WTC11 (cell line): ENCODE measurements at regions not wholly inside any gene's neighbourhood (a gene's known extent, or its start where the extent isn't known, plus 50 kb on each side); places are given as distances from the start of the nearest gene placed in this dataset.
"Not testable (repeated sequence)": the region's sequence is repeated elsewhere in the genome, so short reads cannot be mapped to it uniquely, and the experiment has no call there.

ENCODE experiments used
- ATAC-seq: fragments of 200-7000 bp; cut with Tn5 transposase; 2 replicates; pipeline ENCODE4 v1.10.0; 2021; ENCODE audit warnings: mild to moderate bottlenecking, moderate library complexity
- CTCF ChIA-PET: fragments of 300-600 bp; sonication (Branson Sonifier 250); formaldehyde crosslinking; loops from one replicate; lab custom pipeline; 2021; ENCODE audit warnings: antibody characterized with exemption; lab: Charles Lee
- POLR2A ChIA-PET: fragments of 350-600 bp; sonication (Branson Sonifier 250); formaldehyde crosslinking; loops from one replicate; lab custom pipeline; 2021; ENCODE audit warnings: antibody characterized with exemption; lab: Charles Lee
- DNase-seq: peaks from one replicate; pipeline ENCODE4 v3.0.0; 2021; ENCODE audit warnings: low spot score
- H3K27ac Mint-ChIP-seq: 2 replicates; pipeline ENCODE4 v1.8.0; 2021; ENCODE audit warnings: mixed read lengths
- H3K27me3 Mint-ChIP-seq: 2 replicates; pipeline ENCODE4 v1.8.0; 2021; ENCODE audit warnings: low read depth, mild to moderate bottlenecking, moderate library complexity, mixed read lengths
- H3K36me3 Mint-ChIP-seq: 2 replicates; pipeline ENCODE4 v1.8.0; 2021; ENCODE audit warnings: mixed read lengths
- H3K4me1 Mint-ChIP-seq: 2 replicates; pipeline ENCODE4 v1.8.0; 2022; ENCODE audit warnings: mixed read lengths
- H3K4me3 Mint-ChIP-seq: 2 replicates; pipeline ENCODE4 v1.8.0; 2021; ENCODE audit warnings: mild to moderate bottlenecking, moderate library complexity, mixed read lengths
- H3K9me3 Mint-ChIP-seq: 2 replicates; pipeline ENCODE4 v1.8.0; 2021; ENCODE audit warnings: mixed read lengths
- ELF4 ChIP-seq: sonication (generic); formaldehyde crosslinking; IDR thresholded peaks from 2 replicates; pipeline ENCODE4 v1.8.1; 2022; ENCODE audit warnings: low read depth, mild to moderate bottlenecking, moderate library complexity, missing genetic modification reagents
- EMX1 ChIP-seq: fragments of 250-450 bp; sonication (Bioruptor Pico); IDR thresholded peaks from 2 replicates; pipeline ENCODE4 v1.8.0; 2021; ENCODE audit warnings: mild to moderate bottlenecking
- IRF2 ChIP-seq: sonication (generic); formaldehyde crosslinking; IDR thresholded peaks from 2 replicates; pipeline ENCODE4 v1.8.0; 2022; ENCODE audit warnings: low read depth, missing genetic modification reagents, borderline replicate concordance
- NFYB ChIP-seq: sonication (generic); formaldehyde crosslinking; conservative IDR thresholded peaks from 2 replicates; pipeline ENCODE4 v1.8.0; 2022; ENCODE audit warnings: low read depth, missing genetic modification reagents
- ZNF232 ChIP-seq: sonication (generic); formaldehyde crosslinking; IDR thresholded peaks from 2 replicates; pipeline ENCODE4 v1.8.0; 2022; ENCODE audit warnings: mild to moderate bottlenecking, missing genetic modification reagents
- ZNF396 ChIP-seq: fragments of 250-450 bp; sonication (Bioruptor Pico); IDR thresholded peaks from 2 replicates; pipeline ENCODE4 v1.8.0; 2021; ENCODE audit warnings: mild to moderate bottlenecking, moderate library complexity, borderline replicate concordance
- ZNF671 ChIP-seq: fragments of 250-450 bp; sonication (Bioruptor Pico); IDR thresholded peaks from 2 replicates; pipeline ENCODE4 v1.8.0; 2021; ENCODE audit warnings: mild to moderate bottlenecking
- TF ChIP-seq, protein P1 (sequence below): sonication (generic); formaldehyde crosslinking; conservative IDR thresholded peaks from 2 replicates; pipeline ENCODE4 v1.8.1; 2023; ENCODE audit warnings: mild to moderate bottlenecking, low read depth, missing genetic modification reagents, moderate library complexity
- TF ChIP-seq, protein P2 (sequence below): sonication (generic); formaldehyde crosslinking; IDR thresholded peaks from 2 replicates; pipeline ENCODE4 v1.8.0; 2022; ENCODE audit warnings: missing genetic modification reagents
- TF ChIP-seq, protein P3 (sequence below): sonication (generic); formaldehyde crosslinking; IDR thresholded peaks from 2 replicates; pipeline ENCODE4 v1.8.0; 2022; ENCODE audit warnings: mild to moderate bottlenecking, missing genetic modification reagents
- TF ChIP-seq, protein P4 (sequence below): sonication (generic); formaldehyde crosslinking; IDR thresholded peaks from 2 replicates; pipeline ENCODE4 v1.8.1; 2022; ENCODE audit warnings: low read depth, missing genetic modification reagents, borderline replicate concordance
- TF ChIP-seq, protein P5 (sequence below): sonication (generic); formaldehyde crosslinking; IDR thresholded peaks from 2 replicates; pipeline ENCODE4 v1.8.0; 2023; ENCODE audit warnings: missing genetic modification reagents
- TF ChIP-seq, protein P6 (sequence below): sonication (generic); formaldehyde crosslinking; IDR thresholded peaks from 2 replicates; pipeline ENCODE4 v1.8.1; 2023; ENCODE audit warnings: mild to moderate bottlenecking, missing genetic modification reagents, moderate library complexity

DNA sequence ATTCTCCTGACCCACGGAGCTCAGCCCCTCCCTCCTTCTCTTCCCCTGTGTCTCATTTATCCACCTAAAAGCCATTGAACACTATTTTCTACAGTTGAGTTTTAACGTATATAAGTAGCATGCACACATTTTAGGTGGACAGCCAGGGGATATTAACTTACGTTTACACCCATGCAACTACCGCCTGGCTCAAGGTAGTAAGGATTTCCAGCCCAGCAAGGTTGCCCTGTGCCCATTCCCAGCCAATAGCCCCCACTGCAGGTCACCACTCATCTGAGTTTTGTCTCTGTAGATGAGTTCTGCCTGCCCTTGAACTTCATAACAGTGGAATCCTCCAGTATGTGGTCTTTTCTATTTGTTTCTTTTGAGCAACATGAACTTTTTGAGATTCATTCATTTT is 65.4 kb downstream of the SMIM38 start (continued):
- TF ChIP-seq, protein P1, sequence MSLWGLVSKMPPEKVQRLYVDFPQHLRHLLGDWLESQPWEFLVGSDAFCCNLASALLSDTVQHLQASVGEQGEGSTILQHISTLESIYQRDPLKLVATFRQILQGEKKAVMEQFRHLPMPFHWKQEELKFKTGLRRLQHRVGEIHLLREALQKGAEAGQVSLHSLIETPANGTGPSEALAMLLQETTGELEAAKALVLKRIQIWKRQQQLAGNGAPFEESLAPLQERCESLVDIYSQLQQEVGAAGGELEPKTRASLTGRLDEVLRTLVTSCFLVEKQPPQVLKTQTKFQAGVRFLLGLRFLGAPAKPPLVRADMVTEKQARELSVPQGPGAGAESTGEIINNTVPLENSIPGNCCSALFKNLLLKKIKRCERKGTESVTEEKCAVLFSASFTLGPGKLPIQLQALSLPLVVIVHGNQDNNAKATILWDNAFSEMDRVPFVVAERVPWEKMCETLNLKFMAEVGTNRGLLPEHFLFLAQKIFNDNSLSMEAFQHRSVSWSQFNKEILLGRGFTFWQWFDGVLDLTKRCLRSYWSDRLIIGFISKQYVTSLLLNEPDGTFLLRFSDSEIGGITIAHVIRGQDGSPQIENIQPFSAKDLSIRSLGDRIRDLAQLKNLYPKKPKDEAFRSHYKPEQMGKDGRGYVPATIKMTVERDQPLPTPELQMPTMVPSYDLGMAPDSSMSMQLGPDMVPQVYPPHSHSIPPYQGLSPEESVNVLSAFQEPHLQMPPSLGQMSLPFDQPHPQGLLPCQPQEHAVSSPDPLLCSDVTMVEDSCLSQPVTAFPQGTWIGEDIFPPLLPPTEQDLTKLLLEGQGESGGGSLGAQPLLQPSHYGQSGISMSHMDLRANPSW = no peak

DNA sequence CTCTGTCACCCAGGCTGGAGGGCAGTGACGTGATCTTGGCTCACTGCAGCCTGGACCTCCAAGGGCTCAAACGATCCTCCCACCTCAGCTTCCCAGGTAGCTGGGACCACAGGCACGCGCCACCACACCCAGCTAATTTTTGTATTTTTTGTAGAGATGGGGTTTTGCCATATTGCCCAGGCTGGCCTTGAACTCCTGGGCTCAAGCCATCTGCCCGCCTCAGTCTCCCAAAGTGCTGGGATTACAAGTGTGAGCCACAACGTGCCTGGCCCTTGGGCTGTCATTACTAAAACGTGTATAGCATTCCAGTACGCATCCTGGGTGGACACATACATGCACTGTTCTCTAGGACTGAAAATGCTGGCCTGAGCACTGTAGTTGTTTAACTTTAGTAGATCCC is 65.9 kb downstream of the SMIM38 start:
- ATAC-seq, H3K4me3 Mint-ChIP-seq, CTCF ChIA-PET, POLR2A ChIA-PET, H3K27ac Mint-ChIP-seq, DNase-seq, H3K4me1 Mint-ChIP-seq, H3K9me3 Mint-ChIP-seq, H3K36me3 Mint-ChIP-seq, H3K27me3 Mint-ChIP-seq: not testable (repeated sequence)

DNA sequence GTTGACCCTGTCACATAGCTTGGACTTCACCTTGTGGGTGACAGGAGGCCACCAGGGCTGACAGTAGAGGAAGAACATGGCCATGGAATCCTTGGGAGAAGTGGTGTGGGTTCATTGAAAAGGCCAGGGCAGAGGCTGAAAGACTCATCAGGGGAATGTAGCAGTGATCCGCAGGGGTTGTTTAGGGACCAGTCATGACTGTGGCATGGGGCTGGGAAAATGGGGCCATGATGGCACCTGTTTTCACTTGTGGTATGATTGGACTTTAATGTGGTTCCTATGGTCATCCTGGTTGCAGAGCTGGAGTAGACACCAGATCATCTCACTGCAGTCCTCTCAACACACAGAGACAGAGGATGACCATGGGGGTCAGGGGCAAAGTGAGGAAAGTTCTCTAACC is 66.7 kb upstream of the MYEOV start:
- no peak for DNase-seq
- Mint-ChIP-seq H3K4me3 (no peak overlapping the region), H3K9me3 (peaks cover 9% of the 10 kb centered on the region), H3K27ac (no peak overlapping the region), H3K4me1 (no peaks in the 10 kb centered on the region), H3K36me3 (no peaks in the 10 kb centered on the region), H3K27me3 (no peaks in the 10 kb centered on the region)
- CTCF ChIA-PET = no interaction called here
- no peak for TF ChIP-seq IRF2 (CRISPR knock-in tag)
- TF ChIP-seq, protein P2, sequence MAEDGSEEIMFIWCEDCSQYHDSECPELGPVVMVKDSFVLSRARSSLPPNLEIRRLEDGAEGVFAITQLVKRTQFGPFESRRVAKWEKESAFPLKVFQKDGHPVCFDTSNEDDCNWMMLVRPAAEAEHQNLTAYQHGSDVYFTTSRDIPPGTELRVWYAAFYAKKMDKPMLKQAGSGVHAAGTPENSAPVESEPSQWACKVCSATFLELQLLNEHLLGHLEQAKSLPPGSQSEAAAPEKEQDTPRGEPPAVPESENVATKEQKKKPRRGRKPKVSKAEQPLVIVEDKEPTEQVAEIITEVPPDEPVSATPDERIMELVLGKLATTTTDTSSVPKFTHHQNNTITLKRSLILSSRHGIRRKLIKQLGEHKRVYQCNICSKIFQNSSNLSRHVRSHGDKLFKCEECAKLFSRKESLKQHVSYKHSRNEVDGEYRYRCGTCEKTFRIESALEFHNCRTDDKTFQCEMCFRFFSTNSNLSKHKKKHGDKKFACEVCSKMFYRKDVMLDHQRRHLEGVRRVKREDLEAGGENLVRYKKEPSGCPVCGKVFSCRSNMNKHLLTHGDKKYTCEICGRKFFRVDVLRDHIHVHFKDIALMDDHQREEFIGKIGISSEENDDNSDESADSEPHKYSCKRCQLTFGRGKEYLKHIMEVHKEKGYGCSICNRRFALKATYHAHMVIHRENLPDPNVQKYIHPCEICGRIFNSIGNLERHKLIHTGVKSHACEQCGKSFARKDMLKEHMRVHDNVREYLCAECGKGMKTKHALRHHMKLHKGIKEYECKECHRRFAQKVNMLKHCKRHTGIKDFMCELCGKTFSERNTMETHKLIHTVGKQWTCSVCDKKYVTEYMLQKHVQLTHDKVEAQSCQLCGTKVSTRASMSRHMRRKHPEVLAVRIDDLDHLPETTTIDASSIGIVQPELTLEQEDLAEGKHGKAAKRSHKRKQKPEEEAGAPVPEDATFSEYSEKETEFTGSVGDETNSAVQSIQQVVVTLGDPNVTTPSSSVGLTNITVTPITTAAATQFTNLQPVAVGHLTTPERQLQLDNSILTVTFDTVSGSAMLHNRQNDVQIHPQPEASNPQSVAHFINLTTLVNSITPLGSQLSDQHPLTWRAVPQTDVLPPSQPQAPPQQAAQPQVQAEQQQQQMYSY (CRISPR knock-in tag) = no peak
- POLR2A ChIA-PET = no interaction called here
- no peak for ATAC-seq

DNA sequence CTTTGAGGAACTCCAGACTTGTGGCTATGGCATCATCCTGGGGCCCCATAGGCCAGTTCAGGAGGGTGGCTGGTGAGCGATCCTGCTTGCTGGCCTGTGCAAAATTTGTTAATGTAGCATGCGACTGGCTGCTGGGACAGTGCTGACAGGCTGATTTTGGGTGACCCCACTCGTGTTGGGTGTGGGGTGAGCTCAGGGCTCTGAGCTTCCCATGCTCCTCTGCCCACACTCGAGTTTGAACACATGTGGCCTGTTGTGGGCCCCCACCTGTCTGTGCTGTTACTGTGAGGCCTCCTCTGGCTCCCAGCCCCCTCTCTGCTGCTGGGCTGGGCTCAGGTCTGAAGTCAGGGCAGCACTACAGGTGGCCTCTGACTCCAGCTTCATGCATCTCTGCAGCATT is 64.4 kb upstream of the MYEOV start:
- Mint-ChIP-seq H3K36me3 (no peaks in the 10 kb centered on the region), H3K4me3 (no peak overlapping the region), H3K9me3 (peaks cover 9% of the 10 kb centered on the region), H3K27me3 (no peaks in the 10 kb centered on the region), H3K27ac (no peak overlapping the region), H3K4me1 (no peaks in the 10 kb centered on the region)
- ChIA-PET POLR2A (no interaction called here), CTCF (no interaction called here)
- ATAC-seq = no peak
- peak; percentile 3 for DNase-seq
- TF ChIP-seq EMX1 (CRISPR knock-in tag) (no peak), ZNF396 (CRISPR knock-in tag) (no peak), NFYB (no peak), ZNF232 (CRISPR knock-in tag) (no peak), ELF4 (CRISPR knock-in tag) (no peak), ZNF671 (CRISPR knock-in tag) (no peak)
- TF ChIP-seq, protein P3, sequence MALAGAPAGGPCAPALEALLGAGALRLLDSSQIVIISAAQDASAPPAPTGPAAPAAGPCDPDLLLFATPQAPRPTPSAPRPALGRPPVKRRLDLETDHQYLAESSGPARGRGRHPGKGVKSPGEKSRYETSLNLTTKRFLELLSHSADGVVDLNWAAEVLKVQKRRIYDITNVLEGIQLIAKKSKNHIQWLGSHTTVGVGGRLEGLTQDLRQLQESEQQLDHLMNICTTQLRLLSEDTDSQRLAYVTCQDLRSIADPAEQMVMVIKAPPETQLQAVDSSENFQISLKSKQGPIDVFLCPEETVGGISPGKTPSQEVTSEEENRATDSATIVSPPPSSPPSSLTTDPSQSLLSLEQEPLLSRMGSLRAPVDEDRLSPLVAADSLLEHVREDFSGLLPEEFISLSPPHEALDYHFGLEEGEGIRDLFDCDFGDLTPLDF (CRISPR knock-in tag) = no peak
- TF ChIP-seq, protein P1 = no peak
- TF ChIP-seq, protein P4, sequence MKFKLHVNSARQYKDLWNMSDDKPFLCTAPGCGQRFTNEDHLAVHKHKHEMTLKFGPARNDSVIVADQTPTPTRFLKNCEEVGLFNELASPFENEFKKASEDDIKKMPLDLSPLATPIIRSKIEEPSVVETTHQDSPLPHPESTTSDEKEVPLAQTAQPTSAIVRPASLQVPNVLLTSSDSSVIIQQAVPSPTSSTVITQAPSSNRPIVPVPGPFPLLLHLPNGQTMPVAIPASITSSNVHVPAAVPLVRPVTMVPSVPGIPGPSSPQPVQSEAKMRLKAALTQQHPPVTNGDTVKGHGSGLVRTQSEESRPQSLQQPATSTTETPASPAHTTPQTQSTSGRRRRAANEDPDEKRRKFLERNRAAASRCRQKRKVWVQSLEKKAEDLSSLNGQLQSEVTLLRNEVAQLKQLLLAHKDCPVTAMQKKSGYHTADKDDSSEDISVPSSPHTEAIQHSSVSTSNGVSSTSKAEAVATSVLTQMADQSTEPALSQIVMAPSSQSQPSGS (CRISPR knock-in tag) = no peak
- TF ChIP-seq, protein P5, sequence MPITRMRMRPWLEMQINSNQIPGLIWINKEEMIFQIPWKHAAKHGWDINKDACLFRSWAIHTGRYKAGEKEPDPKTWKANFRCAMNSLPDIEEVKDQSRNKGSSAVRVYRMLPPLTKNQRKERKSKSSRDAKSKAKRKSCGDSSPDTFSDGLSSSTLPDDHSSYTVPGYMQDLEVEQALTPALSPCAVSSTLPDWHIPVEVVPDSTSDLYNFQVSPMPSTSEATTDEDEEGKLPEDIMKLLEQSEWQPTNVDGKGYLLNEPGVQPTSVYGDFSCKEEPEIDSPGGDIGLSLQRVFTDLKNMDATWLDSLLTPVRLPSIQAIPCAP (CRISPR knock-in tag) = no peak
- TF ChIP-seq, protein P6, sequence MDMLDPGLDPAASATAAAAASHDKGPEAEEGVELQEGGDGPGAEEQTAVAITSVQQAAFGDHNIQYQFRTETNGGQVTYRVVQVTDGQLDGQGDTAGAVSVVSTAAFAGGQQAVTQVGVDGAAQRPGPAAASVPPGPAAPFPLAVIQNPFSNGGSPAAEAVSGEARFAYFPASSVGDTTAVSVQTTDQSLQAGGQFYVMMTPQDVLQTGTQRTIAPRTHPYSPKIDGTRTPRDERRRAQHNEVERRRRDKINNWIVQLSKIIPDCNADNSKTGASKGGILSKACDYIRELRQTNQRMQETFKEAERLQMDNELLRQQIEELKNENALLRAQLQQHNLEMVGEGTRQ (CRISPR knock-in tag) = no peak
